Type B pancreatic cell (in vitro differentiated cells): ENCODE measurements at regions not wholly inside any gene's neighbourhood (a gene's known extent, or its start where the extent isn't known, plus 50 kb on each side); places are given as distances from the start of the nearest gene placed in this dataset.

ENCODE experiments used
- DNase-seq: peaks from one replicate; pipeline ENCODE4 v3.0.0; 2021; ENCODE audit warnings: mixed read lengths; ENCODE audit not compliant: unreplicated experiment; ENCODE audit errors: extremely low spot score
- H3K27ac Mint-ChIP-seq: 2 replicates; pipeline ENCODE4 v1.8.0; 2021; ENCODE audit warnings: mild to moderate bottlenecking, mixed read lengths
- H3K27me3 Mint-ChIP-seq: 2 replicates; pipeline ENCODE4 v1.8.0; 2021; ENCODE audit warnings: mixed read lengths
- H3K36me3 Mint-ChIP-seq: 2 replicates; pipeline ENCODE4 v1.8.0; 2021; ENCODE audit warnings: mixed read lengths
- H3K4me1 Mint-ChIP-seq: one replicate; pipeline ENCODE4 v1.8.0; 2021; ENCODE audit warnings: mixed read lengths; ENCODE audit not compliant: unreplicated experiment
- H3K4me3 Mint-ChIP-seq: 2 replicates; pipeline ENCODE4 v1.8.0; 2021; ENCODE audit warnings: mild to moderate bottlenecking, mixed read lengths
- H3K9me3 Mint-ChIP-seq: 2 replicates; pipeline ENCODE4 v1.8.0; 2021; ENCODE audit warnings: mixed read lengths
- CTCF ChIP-seq: fragments of 200-600 bp; sonication (generic); conservative IDR thresholded peaks from 2 replicates; pipeline ENCODE4 v1.5.0; 2021; ENCODE audit warnings: antibody characterized with exemption, mild to moderate bottlenecking

- TF ChIP-seq CTCF, result no peak
- no peaks in the 10 kb centered on the region for H3K36me3 Mint-ChIP-seq
- DNase-seq, result no peak
- H3K9me3 Mint-ChIP-seq, result no peaks in the 10 kb centered on the region
- no peak overlapping the region for H3K27ac Mint-ChIP-seq
- H3K4me3 Mint-ChIP-seq, result no peak overlapping the region
- H3K27me3 Mint-ChIP-seq, result peaks cover 20% of the 10 kb centered on the region
- H3K4me1 Mint-ChIP-seq, result no peaks in the 10 kb centered on the region
Observed at GRCh38 chr12:132404435-132404855, 75.1 kb upstream of the GALNT9 start.

- no peak for TF ChIP-seq CTCF
- Mint-ChIP-seq H3K4me1 (no peaks in the 10 kb centered on the region), H3K36me3 (no peaks in the 10 kb centered on the region), H3K27me3 (peaks cover 24% of the 10 kb centered on the region), H3K27ac (no peak overlapping the region), H3K9me3 (no peaks in the 10 kb centered on the region), H3K4me3 (no peak overlapping the region)
- DNase-seq, result no peak
Observed at GRCh38 chr12:132403636-132404434, 74.4 kb upstream of the GALNT9 start.

- Mint-ChIP-seq H3K27ac (no peak overlapping the region), H3K9me3 (no peaks in the 10 kb centered on the region), H3K4me1 (no peaks in the 10 kb centered on the region), H3K27me3 (peaks cover 31% of the 10 kb centered on the region), H3K4me3 (no peak overlapping the region), H3K36me3 (no peaks in the 10 kb centered on the region)
- no peak for TF ChIP-seq CTCF
- no peak for DNase-seq
Observed at GRCh38 chr12:132402831-132403416, 73.5 kb upstream of the GALNT9 start.

- no peaks in the 10 kb centered on the region for H3K36me3 Mint-ChIP-seq
- H3K4me3 Mint-ChIP-seq, result no peak overlapping the region
- DNase-seq, result no peak
- H3K27me3 Mint-ChIP-seq, result peaks cover 40% of the 10 kb centered on the region
- H3K27ac Mint-ChIP-seq, result no peak overlapping the region
- H3K9me3 Mint-ChIP-seq, result no peaks in the 10 kb centered on the region
- no peak for TF ChIP-seq CTCF
- no peaks in the 10 kb centered on the region for H3K4me1 Mint-ChIP-seq
Observed at GRCh38 chr12:132401982-132402381, 72.6 kb upstream of the GALNT9 start.

GRCh38 chr12:132400011-132400641, 70.7 kb upstream of the GALNT9 start:
- no peak overlapping the region for H3K27ac Mint-ChIP-seq
- H3K27me3 Mint-ChIP-seq, result peaks cover 55% of the 10 kb centered on the region
- no peaks in the 10 kb centered on the region for H3K36me3 Mint-ChIP-seq

More at GRCh38 chr12:132400011-132400641, 70.7 kb upstream of the GALNT9 start:
- no peak overlapping the region for H3K4me3 Mint-ChIP-seq
- TF ChIP-seq CTCF, result no peak
- no peak for DNase-seq
- no peaks in the 10 kb centered on the region for H3K9me3 Mint-ChIP-seq
- peaks cover 4% of the 10 kb centered on the region for H3K4me1 Mint-ChIP-seq
